Motor neuron (in vitro differentiated cells): ENCODE measurements at regions not wholly inside any gene's neighbourhood (a gene's known extent, or its start where the extent isn't known, plus 50 kb on each side); places are given as distances from the start of the nearest gene placed in this dataset.

Experiments
- ATAC-seq, 8 experiments: fragments of 200-7000 bp; cut with Tn5 transposase; replicated peaks in 6 of 8; 2 replicates each; pipeline ENCODE4 v1.8.0; 2021; ENCODE audit warnings: mild to moderate bottlenecking in 8 of 8, moderate library complexity in 8 of 8
- H3K27ac ChIP-seq, 2 donors: fragments of 250-450 bp; sonication (Bioruptor Pico); 2 replicates each; pipeline ENCODE4 v1.9.0; 2021; ENCODE audit warnings: antibody characterized with exemption in 2 of 2, mild to moderate bottlenecking in 2 of 2, moderate library complexity in 1 of 2
- H3K4me1 ChIP-seq, 2 donors: fragments of 250-450 bp; sonication (Bioruptor Pico); replicated peaks in 1 of 2; 2 replicates each; pipeline ENCODE4 v1.6.1; 2021; ENCODE audit warnings: antibody characterized with exemption in 2 of 2, mild to moderate bottlenecking in 2 of 2, moderate library complexity in 1 of 2
- H3K4me3 ChIP-seq, 5 donors: fragments of 250-450 bp; sonication (Bioruptor Pico); 2 replicates each; pipeline ENCODE4 v1.9.0; 2021; ENCODE audit warnings: antibody characterized with exemption in 5 of 5, mild to moderate bottlenecking in 5 of 5, moderate library complexity in 4 of 5
- WGBS, 10 experiments: fragments of 450-650 bp; shearing (Covaris generic); methylation state at CpG; one replicate each; pipeline ENCODE4 v1.0.0; 2022; 5-methylcytosine and 5-hydroxymethylcytosine counted together
- in situ Hi-C, 9 experiments: fragments of 400-800 bp; cut with MboI; loops; one replicate each; pipeline ENCODE4 v1.15.0; 2021; ENCODE audit warnings: low sequenced_read_pairs in 9 of 9, low pct_unique_long_range_greater_than_20kb in 2 of 9; ENCODE audit not compliant: unreplicated experiment in 9 of 9

GRCh38 chr17:10249271-10250010, 51.0 kb upstream of the GAS7 start:
- in situ Hi-C loops = loop anchor here in 1 of 9 experiments (25.0 kb wide), 1 partner anchor 287 kb away; no protein-coding TSS in a partner anchor
- WGBS, 10 experiments = 24 to 94% (median 81%) methylated on average over 1 to 3 of the region's 3 CpGs
- Histone ChIP-seq H3K4me3 (no peak overlapping the region), H3K4me1 (no peaks in the 10 kb centered on the region), H3K27ac (no peak overlapping the region)
- ATAC-seq = no peak
